ENCODE measurements at regions not wholly inside any gene's neighbourhood (a gene's known extent, or its start where the extent isn't known, plus 50 kb on each side); places are given as distances from the start of the nearest gene placed in this dataset.

DNA sequence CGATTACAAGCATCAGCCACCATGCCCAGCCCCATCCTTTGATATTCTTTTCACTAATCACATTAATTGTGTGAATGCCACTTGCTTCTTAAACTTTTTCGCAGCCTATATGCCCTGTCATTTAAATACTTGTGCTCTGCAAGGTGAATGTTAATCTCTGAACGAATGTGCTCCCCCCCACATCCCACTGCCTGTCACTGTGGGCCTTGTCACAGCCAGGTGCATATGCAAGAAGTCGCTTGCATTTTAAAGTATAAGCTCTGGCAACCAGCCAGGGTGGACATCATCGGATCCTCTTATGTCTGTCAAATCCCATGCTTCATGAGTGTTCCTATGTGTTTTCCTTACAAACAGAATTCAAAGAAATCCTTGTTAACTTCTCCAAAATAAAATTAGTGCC, 304.4 kb downstream of the GALR1 start:
- TF ChIP-seq CTCF (optimal IDR thresholded peaks at IDR 0.05 in 1 of 3, IDR thresholded peaks at IDR 0.05 in 1 of 3, conservative IDR thresholded peaks at IDR 0.05 in 1 of 3; ENCODE audit: extremely low read depth in 1 of 3, insufficient read depth in 2 of 3, low read length in 3 of 3) = no peak
- TF ChIP-seq EZH2 (IDR thresholded peaks at IDR 0.05; ENCODE audit: low read length) = no peak

All from keratinocyte (primary cell).